ENCODE measurements at regions not wholly inside any gene's neighbourhood (a gene's known extent, or its start where the extent isn't known, plus 50 kb on each side); places are given as distances from the start of the nearest gene placed in this dataset.
A peak's percentile ranks its signal among the peaks of the same experiment; 100 is the strongest.

DNA sequence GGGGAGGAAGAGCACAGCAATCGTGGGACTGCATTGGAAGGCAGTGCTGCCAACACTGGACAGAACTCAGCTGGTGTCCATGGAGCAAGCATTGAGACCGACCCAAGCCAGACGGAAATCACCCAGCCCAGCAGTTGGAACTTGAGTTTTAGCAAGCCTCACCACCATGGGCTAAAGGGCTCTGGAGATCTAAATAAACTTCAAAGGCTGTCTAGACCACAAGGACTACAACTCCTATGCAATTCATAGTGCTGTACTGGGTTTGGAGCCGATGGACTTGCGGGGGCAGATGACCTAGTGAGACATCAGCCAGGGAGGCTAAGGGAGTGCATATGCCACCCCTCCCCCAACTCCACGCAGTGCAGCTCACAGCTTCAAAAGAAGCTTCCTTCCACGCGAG lies 243.6 kb upstream of the SLC39A10 start:
- no peak overlapping the region for H3K4me3 ChIP-seq (ENCODE audit: low read length)
- no peak overlapping the region for H2AFZ ChIP-seq (ENCODE audit: low read length)
- no peak overlapping the region for H3K27ac ChIP-seq (ENCODE audit: low read length)
- no peaks in the 10 kb centered on the region for H4K20me1 ChIP-seq (ENCODE audit: insufficient read depth, low read depth, low read length)
- no peaks in the 10 kb centered on the region for H3K27me3 ChIP-seq (ENCODE audit: low read length)
- H3K4me1 ChIP-seq (ENCODE audit: low read length) = peaks cover 9% of the 10 kb centered on the region
- no peaks in the 10 kb centered on the region for H3K9me3 ChIP-seq (ENCODE audit: low read length)
- no peaks in the 10 kb centered on the region for H3K36me3 ChIP-seq (ENCODE audit: insufficient read depth, low read length)
- no peaks in the 10 kb centered on the region for H3K79me2 ChIP-seq (ENCODE audit: low read length)
- no peak overlapping the region for H3K9ac ChIP-seq (ENCODE audit: low read length)
- no peak for DNase-seq
- no peaks in the 10 kb centered on the region for H3K9me2 ChIP-seq (replicated peaks; ENCODE audit: insufficient read depth, low read length)
- no peak overlapping the region for H3K4me2 ChIP-seq (ENCODE audit: low read depth, low read length, poor library complexity, severe bottlenecking)

DNA sequence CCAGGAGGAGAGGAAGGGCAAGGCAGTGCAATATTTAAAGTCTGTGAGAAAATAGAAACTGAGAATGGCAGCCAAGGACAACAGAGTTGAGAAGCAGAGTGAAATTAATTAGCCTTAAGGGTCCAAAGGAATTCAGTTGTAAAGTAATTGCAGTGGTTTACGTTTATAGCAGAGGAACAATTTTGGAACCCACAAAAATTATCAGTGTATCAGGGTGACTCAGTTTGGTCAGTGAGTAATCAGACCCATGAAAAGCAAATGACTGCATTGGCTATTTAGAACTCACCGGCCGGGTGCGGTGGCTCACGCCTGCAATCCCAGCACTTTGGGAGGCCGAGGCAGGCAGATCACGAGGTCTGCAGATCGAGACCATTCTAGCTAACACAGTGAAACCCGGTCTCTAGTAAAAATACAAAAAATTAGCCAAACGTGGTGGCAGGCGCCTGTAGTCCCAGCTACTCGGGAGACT lies 245.8 kb upstream of the SLC39A10 start:
- Histone ChIP-seq H3K9me3 (ENCODE audit: low read length) (no peaks in the 10 kb centered on the region), H3K27ac (ENCODE audit: low read length) (no peak overlapping the region), H4K20me1 (ENCODE audit: insufficient read depth, low read depth, low read length) (no peaks in the 10 kb centered on the region), H3K27me3 (ENCODE audit: low read length) (no peaks in the 10 kb centered on the region), H2AFZ (ENCODE audit: low read length) (no peak overlapping the region), H3K36me3 (ENCODE audit: insufficient read depth, low read length) (no peaks in the 10 kb centered on the region), H3K4me3 (ENCODE audit: low read length) (no peak overlapping the region), H3K9ac (ENCODE audit: low read length) (no peak overlapping the region), H3K9me2 (replicated peaks; ENCODE audit: insufficient read depth, low read length) (no peaks in the 10 kb centered on the region), H3K4me1 (ENCODE audit: low read length) (peaks cover 17% of the 10 kb centered on the region), H3K79me2 (ENCODE audit: low read length) (no peaks in the 10 kb centered on the region), H3K4me2 (ENCODE audit: low read depth, low read length, poor library complexity, severe bottlenecking) (no peak overlapping the region)
- DNase-seq = no peak

DNA sequence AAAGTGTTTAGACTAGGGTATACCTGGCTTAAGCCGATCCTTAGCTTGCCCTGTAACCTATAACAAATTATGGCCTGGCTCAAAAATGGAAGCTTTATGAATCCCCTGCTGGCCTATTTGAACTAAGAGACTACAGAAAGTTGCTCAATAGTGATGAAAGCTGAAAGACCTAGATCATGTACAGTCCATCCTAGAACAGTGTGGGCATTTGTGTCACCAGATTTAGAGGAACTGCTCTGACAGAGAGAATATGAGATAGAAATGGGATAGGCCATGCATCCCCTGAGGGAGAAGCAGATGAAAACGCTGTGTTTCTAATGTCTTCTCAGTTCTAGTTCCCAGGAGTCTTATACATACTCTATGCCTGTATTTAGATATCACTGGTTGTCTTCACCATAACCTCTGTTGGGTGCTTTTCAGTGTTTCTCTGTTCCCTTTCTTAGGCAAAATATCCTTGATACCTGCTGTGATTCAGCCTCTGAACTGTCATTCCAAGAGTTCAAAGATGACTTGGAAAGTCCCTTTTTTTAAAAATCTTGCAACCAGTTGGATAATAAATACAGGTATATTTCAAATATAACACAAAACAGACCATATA lies 246.9 kb upstream of the SLC39A10 start:
- H3K4me2 ChIP-seq (ENCODE audit: low read depth, low read length, poor library complexity, severe bottlenecking) = no peak overlapping the region
- H4K20me1 ChIP-seq (ENCODE audit: insufficient read depth, low read depth, low read length) = no peaks in the 10 kb centered on the region
- no peaks in the 10 kb centered on the region for H3K9me2 ChIP-seq (replicated peaks; ENCODE audit: insufficient read depth, low read length)
- H3K9ac ChIP-seq (ENCODE audit: low read length) = no peak overlapping the region
- no peaks in the 10 kb centered on the region for H3K27me3 ChIP-seq (ENCODE audit: low read length)
- DNase-seq = no peak
- no peak overlapping the region for H2AFZ ChIP-seq (ENCODE audit: low read length)
- H3K36me3 ChIP-seq (ENCODE audit: insufficient read depth, low read length) = no peaks in the 10 kb centered on the region
- no peak overlapping the region for H3K27ac ChIP-seq (ENCODE audit: low read length)
- no peaks in the 10 kb centered on the region for H3K79me2 ChIP-seq (ENCODE audit: low read length)
- no peaks in the 10 kb centered on the region for H3K9me3 ChIP-seq (ENCODE audit: low read length)
- H3K4me1 ChIP-seq (ENCODE audit: low read length) = peaks cover 17% of the 10 kb centered on the region
- H3K4me3 ChIP-seq (ENCODE audit: low read length) = no peak overlapping the region

DNA sequence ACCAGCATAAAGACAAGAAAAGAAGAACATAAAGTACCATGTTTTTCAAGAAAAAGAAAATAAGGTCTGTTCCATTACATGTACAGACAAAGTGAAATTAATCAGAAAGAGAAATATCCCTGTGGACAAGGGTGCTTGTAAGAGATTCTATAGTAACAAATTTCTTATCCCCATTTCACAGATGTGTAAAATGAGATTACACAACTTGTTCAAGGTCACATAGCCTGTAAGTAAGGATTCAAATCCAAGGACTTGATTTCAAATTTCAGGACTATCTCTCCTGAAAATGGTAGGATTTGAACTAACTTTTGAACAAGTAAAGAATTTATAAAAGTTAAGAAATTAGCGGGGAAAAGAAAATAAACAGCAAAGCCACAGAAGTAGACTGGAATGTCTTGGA lies 248.2 kb upstream of the SLC39A10 start:
- no peak overlapping the region for H3K27ac ChIP-seq (ENCODE audit: low read length)
- no peaks in the 10 kb centered on the region for H3K9me3 ChIP-seq (ENCODE audit: low read length)
- no peak overlapping the region for H3K4me2 ChIP-seq (ENCODE audit: low read depth, low read length, poor library complexity, severe bottlenecking)
- no peak for DNase-seq
- no peaks in the 10 kb centered on the region for H3K36me3 ChIP-seq (ENCODE audit: insufficient read depth, low read length)
- no peaks in the 10 kb centered on the region for H3K27me3 ChIP-seq (ENCODE audit: low read length)
- peaks cover 15% of the 10 kb centered on the region for H3K4me1 ChIP-seq (ENCODE audit: low read length)
- H4K20me1 ChIP-seq (ENCODE audit: insufficient read depth, low read depth, low read length) = no peaks in the 10 kb centered on the region
- 0 out of 2 replicates have a peak overlapping the region, but pooled peaks have one; percentile 59 for H2AFZ ChIP-seq (ENCODE audit: low read length)
- H3K9ac ChIP-seq (ENCODE audit: low read length) = no peak overlapping the region
- H3K9me2 ChIP-seq (replicated peaks; ENCODE audit: insufficient read depth, low read length) = no peaks in the 10 kb centered on the region
- H3K4me3 ChIP-seq (ENCODE audit: low read length) = no peak overlapping the region
- no peaks in the 10 kb centered on the region for H3K79me2 ChIP-seq (ENCODE audit: low read length)

DNA sequence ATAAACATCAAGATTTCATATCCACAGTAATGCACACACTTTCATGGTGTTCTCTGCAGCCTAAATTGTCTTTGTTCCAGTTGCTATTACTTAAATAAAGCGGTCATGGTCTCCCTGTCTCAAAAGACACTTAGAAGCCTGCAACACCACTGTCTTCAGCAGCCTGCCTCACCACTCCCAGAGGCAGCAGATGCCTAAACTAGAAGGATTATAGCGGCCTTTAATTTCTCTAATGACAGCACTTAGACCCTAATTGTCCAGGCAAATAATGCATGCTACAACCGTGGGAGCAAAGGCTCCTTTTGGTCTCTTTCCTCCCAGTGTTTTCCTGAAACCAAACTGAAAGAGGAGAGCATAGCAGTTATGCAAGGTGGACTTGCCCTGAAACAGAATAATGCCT lies 248.8 kb upstream of the SLC39A10 start:
- H3K36me3 ChIP-seq (ENCODE audit: insufficient read depth, low read length) = no peaks in the 10 kb centered on the region
- no peak overlapping the region for H3K4me2 ChIP-seq (ENCODE audit: low read depth, low read length, poor library complexity, severe bottlenecking)
- peak overlapping the region; percentile 59; the same call in 1 of the 2 replicates for H2AFZ ChIP-seq (ENCODE audit: low read length)
- H4K20me1 ChIP-seq (ENCODE audit: insufficient read depth, low read depth, low read length) = no peaks in the 10 kb centered on the region
- H3K79me2 ChIP-seq (ENCODE audit: low read length) = no peaks in the 10 kb centered on the region
- H3K4me1 ChIP-seq (ENCODE audit: low read length) = peaks cover 15% of the 10 kb centered on the region
- no peaks in the 10 kb centered on the region for H3K27me3 ChIP-seq (ENCODE audit: low read length)
- no peak overlapping the region for H3K4me3 ChIP-seq (ENCODE audit: low read length)
- H3K27ac ChIP-seq (ENCODE audit: low read length) = no peak overlapping the region
- no peaks in the 10 kb centered on the region for H3K9me2 ChIP-seq (replicated peaks; ENCODE audit: insufficient read depth, low read length)
- H3K9ac ChIP-seq (ENCODE audit: low read length) = no peak overlapping the region
- no peak for DNase-seq
- no peaks in the 10 kb centered on the region for H3K9me3 ChIP-seq (ENCODE audit: low read length)

DNA sequence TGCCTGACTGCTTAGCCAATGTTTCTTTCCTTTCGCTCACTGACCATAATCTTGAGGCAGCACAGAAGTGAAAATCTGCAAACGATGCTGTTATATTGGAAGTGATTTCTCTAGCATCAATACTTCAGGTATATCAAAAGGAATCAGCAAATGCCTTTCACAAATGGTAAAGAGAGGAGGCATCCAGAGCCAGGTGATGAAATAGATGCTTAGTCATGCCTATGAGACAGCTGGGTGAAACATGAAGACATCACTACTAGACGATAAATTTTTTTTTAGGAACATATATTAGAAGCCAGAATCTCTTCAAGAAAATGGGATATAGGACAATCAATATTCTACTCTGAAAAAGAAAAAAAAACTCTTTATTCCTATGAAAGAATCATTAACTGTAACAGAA lies 249.2 kb upstream of the SLC39A10 start:
- no peaks in the 10 kb centered on the region for H4K20me1 ChIP-seq (ENCODE audit: insufficient read depth, low read depth, low read length)
- H3K27me3 ChIP-seq (ENCODE audit: low read length) = no peaks in the 10 kb centered on the region
- peaks cover 15% of the 10 kb centered on the region for H3K4me1 ChIP-seq (ENCODE audit: low read length)
- no peaks in the 10 kb centered on the region for H3K79me2 ChIP-seq (ENCODE audit: low read length)
- H3K27ac ChIP-seq (ENCODE audit: low read length) = no peak overlapping the region
- DNase-seq = no peak
- no peaks in the 10 kb centered on the region for H3K36me3 ChIP-seq (ENCODE audit: insufficient read depth, low read length)
- H3K9ac ChIP-seq (ENCODE audit: low read length) = no peak overlapping the region
- H3K9me3 ChIP-seq (ENCODE audit: low read length) = no peaks in the 10 kb centered on the region
- no peaks in the 10 kb centered on the region for H3K9me2 ChIP-seq (replicated peaks; ENCODE audit: insufficient read depth, low read length)
- no peak overlapping the region for H3K4me3 ChIP-seq (ENCODE audit: low read length)
- no peak overlapping the region for H2AFZ ChIP-seq (ENCODE audit: low read length)
- H3K4me2 ChIP-seq (ENCODE audit: low read depth, low read length, poor library complexity, severe bottlenecking) = no peak overlapping the region

DNA sequence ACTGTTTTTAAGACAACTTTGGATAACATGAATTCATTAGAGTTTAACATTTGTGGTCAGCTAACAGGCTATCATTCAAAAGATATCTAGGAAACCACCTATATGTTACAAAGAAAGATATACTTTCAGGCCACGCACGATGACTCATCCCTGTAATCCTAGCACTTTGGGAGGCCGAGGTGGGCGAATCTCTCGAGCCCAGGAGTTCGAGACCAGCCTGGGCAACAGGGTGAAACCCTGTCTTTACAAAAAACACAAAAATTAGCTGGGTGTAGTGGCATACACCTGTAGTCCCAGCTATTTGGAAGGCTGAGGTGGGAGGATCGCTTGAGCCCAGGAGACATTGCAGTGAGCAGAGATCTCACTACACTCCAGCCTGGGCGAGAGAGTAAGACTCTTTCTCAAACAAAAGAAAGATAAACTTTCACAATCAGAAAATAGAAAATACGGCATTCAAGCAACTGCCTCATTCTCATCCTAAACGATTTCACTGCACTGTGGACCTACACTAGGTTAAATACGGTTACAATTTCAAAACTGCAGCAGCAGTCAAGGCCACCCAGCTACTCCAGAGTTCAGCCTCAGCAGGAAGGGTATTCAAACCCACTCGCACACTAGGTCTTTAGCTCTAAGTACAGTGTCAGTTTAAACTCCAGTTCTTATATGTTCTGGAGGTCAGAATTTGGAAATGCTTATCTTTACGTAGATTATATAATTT lies 250.0 kb upstream of the SLC39A10 start:
- no peaks in the 10 kb centered on the region for H3K36me3 ChIP-seq (ENCODE audit: insufficient read depth, low read length)
- H3K79me2 ChIP-seq (ENCODE audit: low read length) = no peaks in the 10 kb centered on the region
- no peaks in the 10 kb centered on the region for H3K9me3 ChIP-seq (ENCODE audit: low read length)
- no peaks in the 10 kb centered on the region for H4K20me1 ChIP-seq (ENCODE audit: insufficient read depth, low read depth, low read length)
- no peak overlapping the region for H3K9ac ChIP-seq (ENCODE audit: low read length)
- no peak overlapping the region for H2AFZ ChIP-seq (ENCODE audit: low read length)
- H3K4me3 ChIP-seq (ENCODE audit: low read length) = no peak overlapping the region
- no peak for DNase-seq
- H3K4me2 ChIP-seq (ENCODE audit: low read depth, low read length, poor library complexity, severe bottlenecking) = no peak overlapping the region
- no peaks in the 10 kb centered on the region for H3K27me3 ChIP-seq (ENCODE audit: low read length)
- H3K4me1 ChIP-seq (ENCODE audit: low read length) = peaks cover 15% of the 10 kb centered on the region
- no peaks in the 10 kb centered on the region for H3K9me2 ChIP-seq (replicated peaks; ENCODE audit: insufficient read depth, low read length)
- no peak overlapping the region for H3K27ac ChIP-seq (ENCODE audit: low read length)

DNA sequence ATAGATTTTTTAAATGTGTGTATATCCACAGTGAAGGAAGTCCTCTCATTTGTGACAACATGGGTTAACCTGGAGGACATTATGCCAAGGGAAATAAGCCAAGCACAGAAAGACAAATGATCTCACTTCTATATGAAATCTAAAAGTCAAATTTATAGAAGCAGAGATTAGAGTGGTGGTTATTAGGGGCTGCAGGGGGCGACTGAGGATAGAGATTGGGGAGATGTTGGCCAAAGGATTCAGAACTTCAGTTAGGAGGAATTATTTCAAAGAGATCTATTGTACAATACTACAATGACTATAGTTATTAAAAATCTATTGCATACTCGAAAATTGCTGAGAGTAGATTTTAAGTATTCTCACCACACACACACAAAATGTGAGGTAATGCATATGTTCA lies 252.4 kb upstream of the SLC39A10 start:
- Histone ChIP-seq H3K4me1 (ENCODE audit: low read length) (peaks cover 15% of the 10 kb centered on the region), H3K27me3 (ENCODE audit: low read length) (no peaks in the 10 kb centered on the region), H3K4me2 (ENCODE audit: low read depth, low read length, poor library complexity, severe bottlenecking) (no peak overlapping the region), H3K27ac (ENCODE audit: low read length) (no peak overlapping the region), H4K20me1 (ENCODE audit: insufficient read depth, low read depth, low read length) (no peaks in the 10 kb centered on the region), H3K79me2 (ENCODE audit: low read length) (no peaks in the 10 kb centered on the region), H2AFZ (ENCODE audit: low read length) (no peak overlapping the region), H3K9me2 (replicated peaks; ENCODE audit: insufficient read depth, low read length) (no peaks in the 10 kb centered on the region), H3K36me3 (ENCODE audit: insufficient read depth, low read length) (no peaks in the 10 kb centered on the region), H3K4me3 (ENCODE audit: low read length) (no peak overlapping the region), H3K9me3 (ENCODE audit: low read length) (no peaks in the 10 kb centered on the region), H3K9ac (ENCODE audit: low read length) (no peak overlapping the region)
- peak; percentile 54 for DNase-seq

Measured in Karpas-422 (cell line).